HG03354 (cell line): ENCODE measurements at regions not wholly inside any gene's neighbourhood (a gene's known extent, or its start where the extent isn't known, plus 50 kb on each side); places are given as distances from the start of the nearest gene placed in this dataset.

ENCODE experiments used
- ATAC-seq: cut with Tn5 transposase; IDR thresholded peaks from one replicate; pipeline ENCODE4 v1.9.1; 2021; ENCODE audit warnings: mild to moderate bottlenecking; ENCODE audit not compliant: unreplicated experiment, poor library complexity, severe bottlenecking

DNA sequence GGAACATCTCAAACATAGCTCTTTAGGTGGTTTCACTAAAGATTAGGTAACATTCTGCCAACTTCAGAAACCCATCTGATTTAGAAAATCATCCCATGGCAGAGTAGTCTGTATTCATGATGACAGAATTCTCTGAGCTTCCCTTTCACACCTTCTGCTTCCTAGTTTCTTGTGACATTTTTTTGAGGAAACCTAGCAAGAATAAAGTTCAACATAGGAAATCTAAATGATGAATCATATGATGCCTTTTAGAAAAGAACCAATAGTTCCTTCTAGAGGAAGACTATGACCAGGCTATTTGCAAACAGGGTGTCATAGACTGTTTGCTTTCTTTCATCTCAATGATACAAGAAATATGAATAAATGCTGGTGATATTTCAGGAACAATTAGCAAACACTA lies 49.8 kb upstream of the CAMK2D start:
- ATAC-seq, result no peak
